HG03432 (cell line): ENCODE measurements at regions not wholly inside any gene's neighbourhood (a gene's known extent, or its start where the extent isn't known, plus 50 kb on each side); places are given as distances from the start of the nearest gene placed in this dataset.

Experiments
- ATAC-seq: cut with Tn5 transposase; IDR thresholded peaks from one replicate; pipeline ENCODE4 v1.9.1; 2021; ENCODE audit warnings: mild to moderate bottlenecking, moderate library complexity; ENCODE audit not compliant: unreplicated experiment

DNA sequence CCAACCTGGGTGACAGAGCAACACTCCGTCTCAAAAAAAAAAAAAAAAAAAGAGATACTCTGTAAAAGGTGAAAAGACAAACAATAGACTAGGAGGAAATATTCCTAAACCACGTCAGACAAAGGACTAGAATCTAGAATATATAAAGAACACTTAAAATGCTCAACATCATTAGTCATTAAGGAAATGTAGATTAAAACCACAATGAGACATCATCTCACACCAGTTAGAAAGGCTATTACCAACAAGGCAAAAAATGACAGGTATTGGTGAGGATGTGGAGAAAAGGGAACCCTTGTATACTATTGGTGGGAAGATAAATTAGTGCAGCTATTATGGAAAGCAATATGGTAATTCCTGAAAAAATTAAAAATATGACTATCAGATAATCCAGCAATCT is 903.1 kb upstream of the SOX9 start:
- no peak for ATAC-seq

DNA sequence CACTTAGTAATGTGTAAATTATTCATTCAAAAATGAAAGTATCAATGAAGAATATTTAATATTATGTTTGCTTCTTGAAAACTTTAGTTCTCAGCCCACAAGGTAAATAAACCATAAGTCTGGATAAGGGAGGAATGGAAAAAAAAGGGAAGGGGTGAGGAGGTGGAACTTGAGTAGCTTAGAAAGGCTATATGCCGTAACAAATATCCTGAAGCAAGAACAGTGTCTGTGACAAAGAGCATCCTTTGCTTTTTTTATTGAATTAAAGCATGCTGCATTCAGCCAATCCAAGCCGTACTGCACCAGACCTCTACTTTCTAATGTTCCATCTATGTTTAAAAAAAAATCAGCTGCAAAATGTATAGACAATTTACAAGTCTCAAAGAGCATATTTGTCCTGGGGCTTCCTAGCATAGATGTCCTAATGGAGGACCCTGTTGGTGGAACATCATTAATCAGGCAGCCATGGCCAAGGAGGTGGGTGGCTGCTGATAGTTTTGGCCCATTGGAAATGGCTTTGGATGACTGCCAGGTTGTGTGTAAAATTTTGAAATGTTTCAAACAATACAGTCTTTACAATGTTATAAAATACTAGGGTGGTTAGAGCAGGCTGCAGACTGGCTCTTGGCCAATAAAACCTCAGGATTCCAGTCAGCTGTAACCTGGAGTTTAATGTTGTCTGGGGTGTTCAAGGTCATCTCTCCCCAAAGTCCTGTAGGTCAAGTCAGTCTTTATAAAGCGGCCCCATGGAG is 895.8 kb upstream of the SOX9 start:
- no peak for ATAC-seq

DNA sequence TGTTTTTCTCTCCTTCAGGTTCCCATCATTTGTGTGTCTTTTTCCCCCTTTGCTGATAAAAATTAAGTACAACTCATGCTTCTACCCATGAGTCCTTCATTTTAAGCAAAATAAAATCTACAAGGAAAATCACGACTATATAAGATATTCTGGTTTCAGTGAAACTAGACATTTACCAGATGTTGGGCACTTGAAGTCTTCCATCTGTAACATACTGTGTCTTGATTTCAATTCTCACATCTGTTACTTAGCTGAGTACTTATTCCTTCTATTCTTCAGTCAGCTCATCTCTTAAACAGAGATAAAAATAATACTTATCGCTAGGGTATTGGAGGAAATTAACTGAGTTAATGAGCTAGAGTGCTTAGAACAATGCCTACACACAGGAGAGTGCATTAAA is 893.0 kb upstream of the SOX9 start:
- ATAC-seq = no peak

DNA sequence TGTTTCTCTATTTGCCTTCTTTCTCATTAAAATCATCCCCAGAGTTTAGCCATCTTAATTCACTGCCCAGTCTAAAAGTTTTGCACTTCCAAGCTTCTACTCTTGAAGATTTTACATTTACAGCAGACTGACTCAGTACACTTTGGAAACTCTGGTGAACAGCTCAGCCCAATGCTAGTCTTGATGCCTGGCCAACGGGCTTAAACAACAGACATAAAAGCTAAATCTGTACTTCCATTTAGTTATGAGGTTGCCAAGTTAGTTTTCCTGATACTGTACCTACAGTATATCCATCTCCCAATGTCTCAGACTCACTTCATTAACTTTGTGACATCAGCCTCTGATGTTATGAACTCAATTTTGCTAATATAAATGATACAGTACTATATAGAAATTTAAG is 891.8 kb upstream of the SOX9 start:
- no peak for ATAC-seq

DNA sequence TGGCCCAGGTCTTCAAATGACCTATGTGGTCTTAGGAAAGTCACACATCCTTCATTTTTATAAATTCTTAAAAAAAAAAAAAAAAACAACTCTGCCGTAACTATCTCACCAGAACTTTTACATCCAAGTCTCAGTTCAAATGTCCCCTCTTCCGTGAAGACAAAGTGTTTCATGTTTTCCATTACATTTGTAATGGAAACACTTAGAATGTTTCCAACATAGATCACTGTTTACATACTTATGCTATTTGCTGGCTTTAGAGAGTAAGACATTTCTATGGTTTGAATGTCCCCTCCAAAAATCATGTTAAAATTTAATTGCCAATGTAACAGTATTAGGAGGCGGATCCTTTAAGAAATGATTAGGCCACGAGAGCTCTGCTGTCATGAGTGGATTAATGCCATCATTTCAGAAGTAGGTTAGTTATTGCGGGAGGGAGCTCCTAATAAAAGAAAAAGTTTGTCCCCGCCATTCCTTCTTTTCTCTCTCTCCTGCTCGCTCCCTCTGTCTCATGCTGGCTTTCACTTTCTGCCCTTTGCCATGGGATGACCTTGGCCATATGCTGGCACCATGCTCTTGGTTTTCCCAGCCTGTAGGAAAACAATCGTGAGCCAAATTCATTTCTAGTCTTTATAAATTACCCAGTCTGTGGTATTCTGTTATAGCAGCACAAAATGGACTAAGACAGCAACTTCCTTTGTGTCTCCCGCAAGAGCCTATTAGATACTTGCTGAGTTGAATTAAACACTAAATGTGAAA is 887.8 kb upstream of the SOX9 start:
- ATAC-seq = no peak

DNA sequence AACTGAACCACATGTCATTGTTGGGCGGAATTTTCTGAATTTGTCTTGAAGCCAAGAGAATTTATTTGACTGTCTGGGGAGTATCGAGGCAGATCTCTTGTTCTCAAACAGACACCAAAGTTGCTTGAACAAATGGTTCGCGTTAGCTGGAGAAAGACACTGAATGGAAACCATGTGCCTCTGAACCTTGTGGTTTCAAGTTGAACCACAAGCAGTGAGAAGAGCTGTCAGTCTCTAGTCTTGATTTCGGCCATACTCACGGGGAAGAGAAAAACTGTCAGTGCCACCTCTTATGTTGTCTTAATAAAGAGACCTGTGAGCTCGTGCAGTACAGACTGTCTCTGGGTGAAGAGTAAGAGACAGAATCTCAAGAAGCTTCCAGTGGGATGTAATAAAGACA is 886.5 kb upstream of the SOX9 start:
- no peak for ATAC-seq

DNA sequence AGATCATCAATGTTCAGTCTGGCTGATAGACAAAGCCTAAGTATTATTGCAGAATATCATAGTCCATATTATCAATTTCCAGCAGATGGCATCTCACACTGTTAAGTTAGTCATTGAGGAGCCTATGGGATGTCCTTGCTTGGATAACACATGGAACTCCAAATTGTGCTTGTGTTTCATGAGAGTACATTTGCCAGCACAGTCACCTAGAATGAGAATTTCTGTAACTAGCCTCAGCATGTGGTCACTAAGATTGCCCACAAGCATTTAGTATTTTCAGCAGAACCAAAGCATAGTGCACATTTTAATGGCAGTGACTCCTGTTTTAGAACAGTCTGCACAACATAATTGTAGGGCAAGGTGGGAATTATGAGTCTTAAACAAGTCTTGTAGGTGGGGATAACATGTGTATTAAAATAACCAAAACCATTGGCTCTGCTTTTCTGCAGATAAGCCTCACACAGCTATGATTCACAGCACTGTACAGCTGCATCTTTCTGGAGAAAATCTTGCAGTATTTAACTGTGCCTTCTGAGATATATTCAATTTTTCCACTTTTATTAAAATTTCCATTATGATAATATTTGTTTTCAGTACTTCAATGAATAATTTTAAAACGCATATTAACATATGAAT is 882.8 kb upstream of the SOX9 start:
- ATAC-seq = no peak

DNA sequence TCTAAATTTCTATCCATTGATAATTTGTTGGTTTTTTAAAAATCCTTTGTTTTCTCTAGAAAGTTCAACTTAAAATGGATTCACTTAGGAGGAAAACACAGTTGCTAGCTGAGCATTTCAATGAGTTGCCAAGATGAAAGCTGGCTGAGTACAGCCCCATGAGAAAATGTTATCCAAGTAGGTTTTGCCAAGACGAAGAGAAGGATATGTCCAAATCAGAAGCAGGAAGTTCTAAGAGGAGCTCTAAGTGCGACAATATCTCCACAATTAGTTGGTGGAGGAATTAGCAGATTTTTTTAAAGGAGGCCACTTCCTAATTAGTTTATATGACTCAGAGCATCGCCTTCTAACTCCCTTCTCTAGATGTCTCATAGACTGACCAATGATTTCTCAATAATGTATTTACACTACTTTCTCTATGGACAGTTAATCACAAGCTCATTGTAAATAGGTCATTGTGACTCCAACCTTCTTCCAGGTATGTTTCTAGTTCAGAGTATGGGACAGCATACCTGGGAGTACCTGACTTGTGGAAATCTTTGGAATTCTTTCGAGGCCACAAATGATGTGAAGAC is 873.3 kb upstream of the SOX9 start:
- ATAC-seq = no peak

DNA sequence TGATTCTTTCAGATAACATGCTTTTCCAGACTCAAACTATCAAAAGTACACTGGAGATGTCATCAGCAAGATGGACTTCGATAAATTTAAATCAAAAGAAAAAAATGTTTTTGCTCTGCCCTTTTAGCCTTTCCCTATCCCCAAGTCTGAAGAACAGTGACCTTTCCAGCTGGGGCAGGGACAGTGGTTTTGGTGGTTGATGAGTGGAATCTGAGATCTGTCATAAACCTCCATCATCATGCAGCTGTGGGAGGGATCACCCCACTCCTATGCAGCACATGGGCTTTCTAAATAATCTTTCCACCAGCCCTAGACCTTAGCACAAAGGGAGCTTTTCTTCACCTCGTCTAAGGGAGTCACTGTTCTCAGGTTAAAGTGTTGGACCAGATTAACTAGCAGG is 869.5 kb upstream of the SOX9 start:
- ATAC-seq = no peak

DNA sequence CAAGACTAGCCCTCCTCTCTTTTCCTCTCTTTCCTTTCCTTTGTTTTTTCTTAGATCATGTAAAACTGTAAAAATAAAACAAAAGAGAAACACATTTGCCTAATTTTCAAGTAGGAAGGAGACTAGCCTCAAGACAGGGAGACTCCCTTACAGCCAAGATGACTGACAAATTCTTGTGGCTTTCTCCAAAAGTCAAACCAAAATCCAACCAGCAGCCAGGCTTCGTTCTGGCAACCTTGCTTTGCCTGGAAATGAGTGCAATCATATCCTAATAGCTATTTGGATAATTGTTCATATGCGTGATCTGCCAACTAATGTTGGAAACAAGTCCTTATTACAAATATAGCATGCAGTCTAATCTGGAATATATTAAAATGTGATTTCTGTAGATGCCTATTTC is 868.9 kb upstream of the SOX9 start:
- no peak for ATAC-seq

DNA sequence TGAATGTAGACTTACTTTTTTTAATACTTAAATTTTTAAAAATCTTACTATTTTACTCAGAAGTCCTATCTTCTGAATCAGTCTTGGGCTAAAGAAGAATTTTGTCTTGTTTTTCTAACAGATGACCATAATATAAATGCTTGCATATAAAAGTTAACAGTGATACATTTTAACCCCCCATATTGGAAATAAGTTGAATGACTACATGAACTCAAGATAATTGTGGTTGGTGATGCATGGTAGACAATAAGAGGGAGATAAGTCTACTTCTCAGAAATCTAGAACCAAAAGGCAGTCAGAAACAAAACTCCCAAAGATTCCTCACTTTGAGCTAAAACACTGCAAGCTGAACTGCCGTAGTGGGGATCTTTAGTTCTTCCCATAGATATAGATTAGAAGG is 868.4 kb upstream of the SOX9 start:
- ATAC-seq = no peak

DNA sequence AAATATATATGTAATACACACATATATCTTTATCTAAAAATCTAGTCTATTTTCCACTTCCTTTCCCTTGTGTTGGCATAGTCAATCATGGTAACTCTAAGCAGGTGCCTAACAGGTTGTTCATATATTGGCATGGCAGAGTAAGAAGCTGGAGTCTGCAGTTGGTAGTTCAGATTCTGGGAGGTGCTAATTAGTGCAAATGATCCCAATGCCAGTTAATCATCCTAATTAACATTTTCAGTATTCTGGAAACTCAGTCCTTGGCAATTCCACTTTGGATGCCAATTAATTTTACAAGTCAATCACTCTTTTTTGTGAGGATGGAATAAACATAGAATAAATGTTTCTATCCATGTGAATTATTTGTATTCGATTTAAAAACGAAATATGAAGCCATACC is 863.7 kb upstream of the SOX9 start:
- no peak for ATAC-seq

DNA sequence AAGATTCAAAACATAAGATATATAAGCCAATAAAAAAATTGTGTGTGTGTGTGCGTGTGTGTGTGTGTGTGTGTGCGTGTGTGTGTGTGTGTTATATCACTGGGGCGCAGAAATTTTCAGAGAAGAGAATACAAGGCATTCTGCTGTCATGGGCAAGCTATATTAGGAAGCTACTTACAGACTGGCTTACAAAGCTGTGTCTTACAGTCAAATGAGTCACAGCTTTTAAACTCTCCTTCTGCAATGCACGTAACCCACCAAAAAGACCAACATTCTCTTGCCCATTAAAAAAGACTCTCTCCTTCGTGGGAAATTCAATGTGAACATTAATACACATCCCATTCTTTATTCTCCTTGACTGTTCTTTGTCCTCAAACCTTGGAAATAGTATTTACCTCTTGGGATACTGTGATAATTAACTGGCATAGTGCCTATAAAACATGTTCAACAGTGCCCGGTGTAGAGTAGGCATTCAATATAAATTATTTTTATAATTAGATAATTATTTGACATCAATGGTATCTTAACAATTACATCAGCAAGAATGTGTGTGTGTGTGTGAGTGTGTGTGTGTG is 860.4 kb upstream of the SOX9 start:
- ATAC-seq = no peak

DNA sequence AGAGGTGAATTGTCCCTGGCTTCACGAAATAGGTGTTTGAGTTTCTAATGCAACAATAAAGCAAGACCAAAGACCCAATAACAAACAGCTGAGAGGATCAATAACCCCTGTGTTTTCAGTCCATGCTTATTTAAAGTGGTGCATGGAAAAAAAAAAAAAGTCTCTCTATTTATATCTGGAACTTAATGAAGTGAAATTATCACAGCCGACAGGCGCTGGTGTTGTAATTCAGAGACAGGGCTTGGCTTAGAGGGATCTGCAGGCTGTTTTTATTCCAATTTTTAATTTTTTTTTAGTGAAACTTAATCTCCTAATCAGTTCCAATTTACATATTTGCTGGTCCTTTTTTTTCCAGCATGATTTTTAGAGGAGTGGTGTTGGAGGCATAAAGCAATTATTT is 858.2 kb upstream of the SOX9 start:
- no peak for ATAC-seq

DNA sequence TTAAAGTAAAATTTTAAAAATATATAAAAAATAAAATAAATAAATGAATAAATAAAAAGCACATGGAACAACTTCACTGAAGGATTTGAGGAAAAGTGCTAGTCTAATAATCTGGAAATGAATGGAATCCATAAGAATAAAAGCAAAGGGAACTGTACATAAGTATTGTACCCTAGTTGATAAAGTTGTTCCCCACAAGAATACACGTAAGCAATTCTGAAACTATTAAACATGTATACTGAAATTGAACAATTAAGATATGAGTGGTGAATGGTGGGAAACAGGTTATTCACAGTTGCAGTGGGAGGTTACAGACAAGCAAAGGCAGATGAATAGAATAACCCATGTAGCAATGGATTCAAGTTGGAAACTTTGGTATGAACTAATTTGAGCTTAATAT is 853.2 kb upstream of the SOX9 start:
- no peak for ATAC-seq

DNA sequence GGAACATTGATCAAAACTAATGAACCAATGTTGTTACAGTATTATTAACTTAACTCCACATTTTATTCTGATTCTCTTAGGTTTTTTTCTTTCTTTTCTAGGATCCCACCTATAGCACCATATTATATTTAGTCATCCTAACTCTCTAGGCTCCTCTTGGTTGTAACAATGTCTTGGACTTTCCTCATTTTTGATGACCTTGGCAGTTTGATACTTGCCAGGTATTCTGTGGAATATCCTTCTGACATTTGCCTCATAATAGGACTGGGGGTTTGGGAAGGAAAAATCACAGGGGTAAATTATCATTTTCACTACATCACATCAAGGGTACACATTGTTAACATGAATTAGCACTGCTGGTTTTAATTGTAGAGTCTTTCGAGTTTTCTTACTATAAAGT is 851.6 kb upstream of the SOX9 start:
- ATAC-seq = no peak

DNA sequence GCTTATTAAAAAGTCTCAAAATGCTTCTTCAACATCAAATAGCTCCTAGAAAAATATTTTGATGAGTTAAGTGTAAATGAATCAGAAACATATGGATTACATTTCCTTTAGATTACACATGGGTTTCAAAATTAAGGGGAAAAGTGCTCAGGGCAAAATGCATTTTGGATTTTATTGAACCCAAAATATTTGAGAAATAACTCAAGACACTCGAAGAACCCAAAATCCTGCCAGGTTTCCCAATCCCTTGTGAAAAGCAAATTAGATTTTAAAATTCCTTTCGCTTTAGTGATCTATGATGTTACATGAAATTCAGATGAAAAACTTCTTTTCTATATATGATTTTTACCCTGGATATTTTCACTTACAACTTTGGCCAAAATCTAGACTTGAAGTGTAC is 847.4 kb upstream of the SOX9 start:
- no peak for ATAC-seq

DNA sequence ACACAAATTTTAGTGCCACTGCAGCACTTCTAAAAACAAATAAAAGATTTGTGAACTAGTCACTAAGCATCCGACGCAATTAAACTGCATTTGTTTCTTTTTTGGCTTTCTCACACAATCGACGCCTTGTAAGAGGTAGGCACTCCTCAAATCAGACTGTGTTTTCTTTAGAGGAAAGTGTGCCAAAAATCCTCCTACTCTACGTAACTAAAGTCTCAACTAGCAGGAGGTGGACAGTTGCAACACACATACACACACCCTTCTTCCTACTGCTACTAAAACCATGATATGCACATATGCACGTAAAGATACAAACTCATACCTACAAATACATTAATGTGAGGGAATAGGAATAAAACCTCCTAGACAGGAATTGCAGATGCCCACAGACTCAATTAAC is 844.7 kb upstream of the SOX9 start:
- ATAC-seq = no peak

DNA sequence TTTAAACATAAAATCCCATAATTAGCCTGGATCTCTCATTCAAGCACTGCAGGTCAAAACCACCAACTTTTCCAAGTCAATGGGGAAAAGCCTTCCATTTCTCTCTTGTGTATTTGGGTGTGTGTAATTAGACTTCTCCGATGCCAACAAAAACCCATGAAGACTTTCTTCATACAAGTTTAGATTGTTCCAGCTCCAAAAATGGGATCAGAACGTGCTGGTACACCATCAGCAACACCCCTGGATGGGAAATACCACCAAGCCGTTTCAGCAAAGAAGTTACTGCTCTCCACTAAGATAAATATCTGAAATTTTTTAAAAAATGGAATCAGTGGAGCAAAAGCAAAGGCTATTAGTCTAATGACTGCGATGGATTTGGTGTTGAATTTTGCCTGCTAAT is 837.3 kb upstream of the SOX9 start:
- no peak for ATAC-seq

DNA sequence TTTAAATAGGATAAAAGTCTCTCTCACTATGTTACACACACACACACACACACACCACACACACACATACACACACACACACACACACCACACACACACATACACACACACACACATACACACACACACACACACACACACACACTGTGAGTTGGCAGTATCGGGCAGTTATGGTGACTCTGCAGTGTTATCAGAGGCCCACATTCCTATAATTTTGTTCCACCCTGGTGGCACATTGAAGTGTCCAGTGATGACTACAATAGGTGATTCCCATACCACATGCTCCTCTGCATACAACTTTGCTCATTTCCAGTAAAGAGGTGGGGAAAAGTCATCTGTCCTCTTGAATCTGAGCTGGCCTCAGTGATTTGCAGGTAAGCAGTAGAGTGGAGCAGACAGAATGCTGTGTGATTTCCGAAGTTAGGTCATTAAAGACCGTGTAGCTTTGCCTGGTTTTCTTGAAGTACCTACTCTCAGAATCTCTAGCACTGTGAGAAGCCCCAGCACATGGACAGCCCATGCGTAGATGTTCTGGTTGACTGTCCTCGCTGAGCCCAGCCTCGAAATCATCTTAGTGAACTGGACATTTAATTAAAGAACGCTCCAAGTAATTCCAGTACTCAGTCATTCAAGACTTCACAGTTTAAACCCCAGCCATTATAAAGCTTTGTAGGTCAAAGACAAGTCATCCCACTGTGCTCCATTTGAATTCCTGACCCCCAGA is 836.6 kb upstream of the SOX9 start:
- no peak for ATAC-seq

DNA sequence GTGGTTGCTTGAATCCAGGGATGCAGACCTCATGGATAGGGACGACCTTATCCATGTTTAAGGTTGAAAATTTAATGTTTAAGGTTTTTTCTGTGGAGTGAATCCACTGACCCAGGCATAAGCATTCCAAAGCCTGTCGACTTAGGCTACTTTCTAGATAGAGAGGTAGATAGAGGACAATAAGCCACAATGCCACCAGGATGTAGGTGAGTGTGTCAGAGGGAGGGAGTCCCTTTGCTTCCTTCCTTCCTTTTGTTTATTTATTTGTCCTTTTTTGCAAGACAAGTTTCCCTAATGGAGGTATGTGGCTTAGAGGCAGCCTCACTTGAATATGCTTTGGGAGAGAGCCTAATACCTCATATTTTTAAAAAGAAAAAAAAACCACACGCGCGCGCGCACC is 834.2 kb upstream of the SOX9 start:
- no peak for ATAC-seq
